Keratinocyte (primary cell): ENCODE measurements at regions not wholly inside any gene's neighbourhood (a gene's known extent, or its start where the extent isn't known, plus 50 kb on each side); places are given as distances from the start of the nearest gene placed in this dataset.

Experiments used
- DNase-seq: peaks from one replicate; pipeline ENCODE4 v3.0.0-alpha.2; 2011; ENCODE audit warnings: low read depth, missing footprints, low spot score
- FAIRE-seq: peaks from 2 replicates; lab custom pipeline; 2011; peaks lifted over from hg19 to GRCh38; lab: Jason Lieb, UNC
- H2AFZ ChIP-seq: 2 replicates; pipeline ENCODE4 v1.6.0; 2012; ENCODE audit warnings: low read length, control low read depth, inconsistent platforms; ENCODE audit not compliant: control insufficient read depth
- H3K27ac ChIP-seq: 2 replicates; pipeline ENCODE4 v1.5.1; 2011; ENCODE audit warnings: low read length; ENCODE audit not compliant: control insufficient read depth, insufficient read depth
- H3K27me3 ChIP-seq: 3 replicates; pipeline ENCODE4 v1.6.0; 2011; ENCODE audit warnings: low read length; ENCODE audit not compliant: control insufficient read depth, insufficient read depth; ENCODE audit errors: extremely low read depth
- H3K36me3 ChIP-seq, 2 experiments: 2 replicates in 1 of 2; 3 replicates in 1 of 2; pipeline ENCODE4 v1.5.1; 2011; ENCODE audit warnings: low read length in 2 of 2, mild to moderate bottlenecking in 1 of 2; ENCODE audit not compliant: control insufficient read depth in 2 of 2, insufficient read depth in 2 of 2; ENCODE audit errors: extremely low read depth in 1 of 2
- H3K4me1 ChIP-seq: 3 replicates; pipeline ENCODE4 v1.5.1; 2011; ENCODE audit warnings: low read length; ENCODE audit not compliant: control insufficient read depth, insufficient read depth; ENCODE audit errors: extremely low read depth
- H3K4me2 ChIP-seq: 3 replicates; pipeline ENCODE4 v1.6.0; 2011; ENCODE audit warnings: low read depth, low read length; ENCODE audit not compliant: control insufficient read depth, insufficient read depth; ENCODE audit errors: extremely low read depth
- H3K4me3 ChIP-seq, 3 experiments: fragments of 200-600 bp in 1 of 3; sonication (generic) in 1 of 3; 2 replicates in 2 of 3; 3 replicates in 1 of 3; pipeline ENCODE4 v1.5.1; 2011 to 2016; ENCODE audit warnings: low read length in 3 of 3, mild to moderate bottlenecking in 3 of 3, control low read depth in 2 of 3, inconsistent platforms in 1 of 3, low read depth in 1 of 3, mixed read lengths in 1 of 3, mixed run types in 1 of 3, moderate library complexity in 1 of 3; ENCODE audit not compliant: control insufficient read depth in 2 of 3, insufficient read depth in 2 of 3; ENCODE audit errors: extremely low read depth in 1 of 3
- H3K79me2 ChIP-seq: 2 replicates; pipeline ENCODE4 v1.6.0; 2012; ENCODE audit warnings: low read length; ENCODE audit not compliant: control insufficient read depth, insufficient read depth
- H3K9ac ChIP-seq: 3 replicates; pipeline ENCODE4 v1.6.0; 2011; ENCODE audit warnings: low read length; ENCODE audit not compliant: control insufficient read depth, insufficient read depth; ENCODE audit errors: extremely low read depth
- H3K9me1 ChIP-seq: 3 replicates; pipeline ENCODE4 v1.6.0; 2011; ENCODE audit warnings: low read length; ENCODE audit not compliant: control insufficient read depth, insufficient read depth; ENCODE audit errors: extremely low read depth
- H3K9me3 ChIP-seq: 2 replicates; pipeline ENCODE4 v1.5.1; 2012; ENCODE audit warnings: low read depth, low read length; ENCODE audit not compliant: control insufficient read depth
- H4K20me1 ChIP-seq: 3 replicates; pipeline ENCODE4 v1.6.0; 2011; ENCODE audit warnings: low read length; ENCODE audit not compliant: control insufficient read depth, insufficient read depth; ENCODE audit errors: extremely low read depth
- CTCF ChIP-seq, 3 experiments: IDR thresholded peaks in 1 of 3; conservative IDR thresholded peaks in 1 of 3; optimal IDR thresholded peaks in 1 of 3; 2 replicates in 2 of 3; 3 replicates in 1 of 3; pipeline versions ENCODE3 to v1.5.1; 2011; ENCODE audit warnings: low read length in 3 of 3, mild to moderate bottlenecking in 3 of 3, moderate library complexity in 2 of 3, control low read depth in 1 of 3, inconsistent platforms in 1 of 3; ENCODE audit not compliant: insufficient read depth in 2 of 3; ENCODE audit errors: extremely low read depth in 1 of 3
- EZH2 ChIP-seq: IDR thresholded peaks from one replicate; pipeline ENCODE4 v1.6.1; 2012; ENCODE audit warnings: inconsistent platforms, mild to moderate bottlenecking, low read length, moderate library complexity
- dilution Hi-C: fragments of 300-500 bp; cut with MboI; formaldehyde crosslinking; loops from one replicate; pipeline ENCODE4 v1.7.0; 2020; ENCODE audit warnings: low sequenced_read_pairs; ENCODE audit not compliant: extremely low pct_ligation_motif_present

GRCh38 chr6:112931832-112932231 is 584.7 kb downstream of the RFPL4B start:
- FAIRE-seq: no peak
- no peak for TF ChIP-seq CTCF (optimal IDR thresholded peaks at IDR 0.05 in 1 of 3, IDR thresholded peaks at IDR 0.05 in 1 of 3, conservative IDR thresholded peaks at IDR 0.05 in 1 of 3; ENCODE audit: extremely low read depth in 1 of 3, insufficient read depth in 2 of 3, low read length in 3 of 3)
- TF ChIP-seq EZH2: no peak
- dilution Hi-C loops: no loop called here

GRCh38 chr6:112933947-112934346 is 586.8 kb downstream of the RFPL4B start:
- Histone ChIP-seq H4K20me1 (no peaks in the 10 kb centered on the region), H3K27me3 (no peaks in the 10 kb centered on the region), H3K9me1 (no peaks in the 10 kb centered on the region), H3K4me1 (no peaks in the 10 kb centered on the region), H3K79me2 (no peaks in the 10 kb centered on the region), H3K27ac (no peak overlapping the region), H3K4me3 (no peak overlapping the region), H2AFZ (no peak overlapping the region), H3K36me3 (no peaks in the 10 kb centered on the region), H3K9ac (no peak overlapping the region), H3K9me3 (no peaks in the 10 kb centered on the region), H3K4me2 (no peak overlapping the region)
- TF ChIP-seq CTCF (optimal IDR thresholded peaks at IDR 0.05 in 1 of 3, IDR thresholded peaks at IDR 0.05 in 1 of 3, conservative IDR thresholded peaks at IDR 0.05 in 1 of 3; ENCODE audit: extremely low read depth in 1 of 3, insufficient read depth in 2 of 3, low read length in 3 of 3) (no peak), EZH2 (no peak)
- dilution Hi-C loops: no loop called here
- no peak for FAIRE-seq
- DNase-seq: no peak

More at GRCh38 chr6:112931832-112932231, 584.7 kb downstream of the RFPL4B start:
- Histone ChIP-seq H3K27me3 (no peaks in the 10 kb centered on the region), H4K20me1 (no peaks in the 10 kb centered on the region), H3K4me1 (no peaks in the 10 kb centered on the region), H3K27ac (no peak overlapping the region), H3K9me1 (no peaks in the 10 kb centered on the region), H3K79me2 (no peaks in the 10 kb centered on the region), H3K4me3 (no peak overlapping the region), H3K9ac (no peak overlapping the region), H2AFZ (no peak overlapping the region), H3K9me3 (no peaks in the 10 kb centered on the region), H3K36me3 (no peaks in the 10 kb centered on the region), H3K4me2 (no peak overlapping the region)
- DNase-seq: no peak
